OCI-LY1 (cell line): ENCODE measurements at regions not wholly inside any gene's neighbourhood (a gene's known extent, or its start where the extent isn't known, plus 50 kb on each side); places are given as distances from the start of the nearest gene placed in this dataset.

Experiments used
- EZH2 ChIP-seq: fragments of 200-600 bp; sonication (generic), shearing (Covaris generic); IDR thresholded peaks from 2 replicates; pipeline ENCODE4 v1.8.0; 2017; ENCODE audit warnings: borderline replicate concordance, mixed run types, mild to moderate bottlenecking, antibody characterized with exemption, low read length, moderate library complexity, mixed read lengths
- TF ChIP-seq, protein P1 (sequence below): fragments of 200-600 bp; sonication (generic), shearing (Covaris generic); IDR thresholded peaks from 2 replicates; pipeline ENCODE4 v1.5.1; 2017; ENCODE audit warnings: mild to moderate bottlenecking, antibody characterized with exemption, low read length, moderate library complexity, mixed read lengths

GRCh38 chr10:4216726-4217125, 431.7 kb upstream of the KLF6 start:
- TF ChIP-seq, protein P1, sequence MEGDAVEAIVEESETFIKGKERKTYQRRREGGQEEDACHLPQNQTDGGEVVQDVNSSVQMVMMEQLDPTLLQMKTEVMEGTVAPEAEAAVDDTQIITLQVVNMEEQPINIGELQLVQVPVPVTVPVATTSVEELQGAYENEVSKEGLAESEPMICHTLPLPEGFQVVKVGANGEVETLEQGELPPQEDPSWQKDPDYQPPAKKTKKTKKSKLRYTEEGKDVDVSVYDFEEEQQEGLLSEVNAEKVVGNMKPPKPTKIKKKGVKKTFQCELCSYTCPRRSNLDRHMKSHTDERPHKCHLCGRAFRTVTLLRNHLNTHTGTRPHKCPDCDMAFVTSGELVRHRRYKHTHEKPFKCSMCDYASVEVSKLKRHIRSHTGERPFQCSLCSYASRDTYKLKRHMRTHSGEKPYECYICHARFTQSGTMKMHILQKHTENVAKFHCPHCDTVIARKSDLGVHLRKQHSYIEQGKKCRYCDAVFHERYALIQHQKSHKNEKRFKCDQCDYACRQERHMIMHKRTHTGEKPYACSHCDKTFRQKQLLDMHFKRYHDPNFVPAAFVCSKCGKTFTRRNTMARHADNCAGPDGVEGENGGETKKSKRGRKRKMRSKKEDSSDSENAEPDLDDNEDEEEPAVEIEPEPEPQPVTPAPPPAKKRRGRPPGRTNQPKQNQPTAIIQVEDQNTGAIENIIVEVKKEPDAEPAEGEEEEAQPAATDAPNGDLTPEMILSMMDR, result no peak
- TF ChIP-seq EZH2, result no peak
